ENCODE measurements at regions not wholly inside any gene's neighbourhood (a gene's known extent, or its start where the extent isn't known, plus 50 kb on each side); places are given as distances from the start of the nearest gene placed in this dataset.

GRCh38 chr5:105536675-105537074 lies 1974.1 kb upstream of the NUDT12 start:
- no peak for DNase-seq (ENCODE audit: low read depth)
- in situ Hi-C loops (cut with HindIII; ENCODE audit: low pct_unique_long_range_greater_than_20kb, low sequenced_read_pairs), result no loop called here

GRCh38 chr5:105530716-105531261 lies 1968.2 kb upstream of the NUDT12 start:
- no peak for DNase-seq (ENCODE audit: low read depth)
- in situ Hi-C loops (cut with HindIII; ENCODE audit: low pct_unique_long_range_greater_than_20kb, low sequenced_read_pairs), result no loop called here

DNA sequence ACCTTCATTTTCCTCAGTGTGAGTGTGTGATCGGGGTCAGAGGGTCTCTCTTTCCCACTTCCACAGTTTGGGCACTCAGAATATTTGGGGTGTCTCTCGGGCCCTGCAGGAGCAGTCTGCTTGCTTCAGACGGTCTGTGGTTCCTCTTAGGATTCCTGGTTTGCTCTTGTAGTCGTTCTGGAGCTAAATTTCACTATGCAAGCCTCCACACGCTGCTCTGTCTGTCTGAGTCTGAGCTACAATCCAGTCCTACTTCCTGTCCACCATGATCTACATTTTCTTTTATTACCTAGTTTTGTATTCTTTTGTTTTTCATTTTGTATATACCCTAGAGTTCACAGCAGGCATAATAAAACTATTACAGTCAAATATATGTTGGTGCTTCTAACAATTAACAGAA lies 1967.3 kb upstream of the NUDT12 start:
- in situ Hi-C loops (cut with HindIII; ENCODE audit: low pct_unique_long_range_greater_than_20kb, low sequenced_read_pairs), result no loop called here
- no peak for DNase-seq (ENCODE audit: low read depth)

DNA sequence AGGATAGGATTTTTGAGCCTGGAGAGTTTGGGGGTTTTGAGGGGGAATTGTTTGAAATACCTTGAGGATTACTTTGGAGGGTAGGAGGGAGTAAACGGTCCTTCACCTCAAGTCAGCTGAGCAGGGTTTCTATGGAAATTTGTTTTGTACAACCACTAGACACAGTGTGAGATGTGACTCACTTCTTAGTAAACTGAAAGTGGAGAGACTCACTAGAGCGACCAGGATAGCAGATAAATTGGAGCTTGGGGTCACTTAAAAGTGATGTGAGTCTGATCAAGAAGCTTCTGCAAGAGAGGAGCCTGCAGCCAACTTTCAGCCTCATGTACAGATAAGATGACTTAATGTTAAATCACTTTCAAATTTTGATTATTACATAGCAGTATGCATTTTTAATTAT lies 1945.9 kb upstream of the NUDT12 start:
- DNase-seq (ENCODE audit: low read depth), result no peak

GRCh38 chr5:105506692-105507277 lies 1944.2 kb upstream of the NUDT12 start:
- DNase-seq (ENCODE audit: low read depth), result no peak
- in situ Hi-C loops (cut with HindIII; ENCODE audit: low pct_unique_long_range_greater_than_20kb, low sequenced_read_pairs), result no loop called here

More for the DNA sequence above, 1945.9 kb upstream of the NUDT12 start:
- in situ Hi-C loops (cut with HindIII; ENCODE audit: low pct_unique_long_range_greater_than_20kb, low sequenced_read_pairs), result no loop called here

DNA sequence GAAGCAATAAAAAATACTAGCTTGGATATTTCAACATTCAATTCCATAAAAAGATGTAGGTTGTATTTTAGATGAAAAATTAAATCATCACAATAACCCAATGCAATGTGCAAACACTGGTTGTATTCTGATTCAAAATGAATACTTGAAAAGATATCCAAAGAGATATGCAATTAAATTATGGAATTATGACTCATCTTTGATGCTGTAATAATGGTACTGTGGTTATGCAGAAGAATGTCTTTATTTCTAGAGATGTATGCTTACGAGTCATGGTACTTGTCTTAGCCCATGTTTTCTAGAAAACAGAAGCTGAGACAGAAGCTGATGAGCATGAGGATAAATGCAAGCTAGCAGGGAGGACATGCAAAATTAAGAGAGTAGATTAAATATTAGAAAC lies 1941.4 kb upstream of the NUDT12 start:
- no peak for DNase-seq (ENCODE audit: low read depth)
- in situ Hi-C loops (cut with HindIII; ENCODE audit: low pct_unique_long_range_greater_than_20kb, low sequenced_read_pairs), result no loop called here

DNA sequence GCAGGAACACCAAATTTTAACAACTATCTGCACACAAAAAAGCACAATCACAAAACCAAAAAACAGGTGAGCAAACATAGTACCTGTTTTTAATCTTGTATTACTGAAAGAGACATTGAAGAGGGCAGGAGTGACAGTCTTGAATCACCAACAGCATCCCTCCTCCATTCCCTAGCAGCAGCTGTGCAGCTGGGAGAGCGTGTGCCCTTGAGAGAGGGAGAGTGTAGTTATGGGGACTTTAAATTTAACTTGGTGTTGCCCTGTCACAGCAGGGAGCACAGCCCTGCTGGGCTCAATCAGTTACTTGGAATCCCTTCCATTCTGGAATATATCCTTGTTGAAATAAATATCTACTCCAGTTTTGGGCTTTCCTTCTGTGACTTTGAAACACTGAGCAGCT lies 1938.7 kb upstream of the NUDT12 start:
- in situ Hi-C loops (cut with HindIII; ENCODE audit: low pct_unique_long_range_greater_than_20kb, low sequenced_read_pairs), result no loop called here
- DNase-seq (ENCODE audit: low read depth), result no peak

DNA sequence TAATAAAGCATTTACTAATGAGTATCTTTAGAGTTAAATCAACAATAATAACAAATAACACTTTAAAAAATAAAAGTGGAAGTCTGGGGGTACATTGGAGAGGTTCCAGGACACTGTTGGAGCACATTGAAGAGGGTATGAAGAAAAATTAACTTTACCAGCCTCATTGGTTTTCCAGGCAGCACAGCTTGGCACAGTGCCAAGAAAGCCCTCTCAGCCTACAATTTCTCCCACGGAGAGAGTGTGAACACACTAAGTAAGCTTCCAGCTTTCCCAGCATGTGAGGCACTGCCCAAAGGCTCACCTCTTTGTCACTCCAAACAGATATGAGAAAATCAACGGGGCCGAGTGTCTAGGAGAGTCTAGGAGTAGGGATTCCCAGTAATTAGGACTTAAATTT lies 1912.8 kb upstream of the NUDT12 start:
- DNase-seq (ENCODE audit: low read depth), result no peak
- in situ Hi-C loops (cut with HindIII; ENCODE audit: low pct_unique_long_range_greater_than_20kb, low sequenced_read_pairs), result no loop called here

DNA sequence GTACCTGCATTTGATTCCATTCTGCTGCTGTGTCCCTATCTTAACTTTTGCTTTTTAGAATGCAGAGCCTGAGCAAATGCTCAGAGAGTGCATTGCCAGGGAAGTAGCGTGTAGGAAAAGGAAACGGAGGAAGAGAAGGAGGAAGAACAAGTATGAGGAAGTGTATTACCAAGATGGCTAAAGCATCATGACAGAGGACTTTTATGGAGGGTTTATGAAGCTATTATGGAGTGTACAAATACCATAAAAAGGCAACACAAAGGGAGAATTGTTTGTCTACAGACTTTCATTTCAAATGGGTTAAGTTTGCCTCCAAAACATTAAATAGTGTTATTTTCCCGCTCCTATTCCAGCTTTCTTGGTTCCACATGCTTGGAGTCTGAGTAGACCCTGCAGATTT lies 1899.8 kb upstream of the NUDT12 start:
- in situ Hi-C loops (cut with HindIII; ENCODE audit: low pct_unique_long_range_greater_than_20kb, low sequenced_read_pairs), result no loop called here

DNA sequence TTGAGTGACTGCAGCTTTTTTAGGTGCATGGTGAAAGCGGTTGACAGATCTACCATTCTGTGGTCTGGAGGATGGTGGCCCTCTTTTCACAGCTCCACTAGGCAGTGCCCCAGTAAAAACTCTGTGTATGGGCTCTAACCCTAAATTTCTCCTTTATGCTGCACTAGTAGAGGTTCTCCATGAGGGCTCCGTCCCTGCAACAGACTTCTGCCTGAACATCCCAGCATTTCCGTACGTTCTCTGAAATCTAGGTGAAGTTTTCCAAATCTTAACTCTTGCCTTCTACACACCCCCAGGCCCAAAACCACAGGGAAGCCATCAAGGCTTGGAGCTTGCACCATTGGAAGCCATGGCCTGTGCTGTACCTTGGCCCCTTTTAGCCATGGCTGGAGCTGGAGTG lies 1898.1 kb upstream of the NUDT12 start:
- in situ Hi-C loops (cut with HindIII; ENCODE audit: low pct_unique_long_range_greater_than_20kb, low sequenced_read_pairs), result no loop called here
- no peak for DNase-seq (ENCODE audit: low read depth)

More for the DNA sequence above, 1899.8 kb upstream of the NUDT12 start:
- DNase-seq (ENCODE audit: low read depth), result no peak

- in situ Hi-C loops (cut with HindIII; ENCODE audit: low pct_unique_long_range_greater_than_20kb, low sequenced_read_pairs), result no loop called here
- no peak for DNase-seq (ENCODE audit: low read depth)
These were observed 1890.7 kb upstream of the NUDT12 start for GRCh38 chr5:105453216-105453807.

- DNase-seq (ENCODE audit: low read depth), result no peak
- in situ Hi-C loops (cut with HindIII; ENCODE audit: low pct_unique_long_range_greater_than_20kb, low sequenced_read_pairs), result no loop called here
These were observed 1885.7 kb upstream of the NUDT12 start for GRCh38 chr5:105448271-105448670.

GRCh38 chr5:105430516-105430915 lies 1867.9 kb upstream of the NUDT12 start:
- in situ Hi-C loops (cut with HindIII; ENCODE audit: low pct_unique_long_range_greater_than_20kb, low sequenced_read_pairs), result no loop called here
- DNase-seq (ENCODE audit: low read depth), result no peak

GRCh38 chr5:105428451-105429380 lies 1866.1 kb upstream of the NUDT12 start:
- no peak for DNase-seq (ENCODE audit: low read depth)
- in situ Hi-C loops (cut with HindIII; ENCODE audit: low pct_unique_long_range_greater_than_20kb, low sequenced_read_pairs), result no loop called here

DNA sequence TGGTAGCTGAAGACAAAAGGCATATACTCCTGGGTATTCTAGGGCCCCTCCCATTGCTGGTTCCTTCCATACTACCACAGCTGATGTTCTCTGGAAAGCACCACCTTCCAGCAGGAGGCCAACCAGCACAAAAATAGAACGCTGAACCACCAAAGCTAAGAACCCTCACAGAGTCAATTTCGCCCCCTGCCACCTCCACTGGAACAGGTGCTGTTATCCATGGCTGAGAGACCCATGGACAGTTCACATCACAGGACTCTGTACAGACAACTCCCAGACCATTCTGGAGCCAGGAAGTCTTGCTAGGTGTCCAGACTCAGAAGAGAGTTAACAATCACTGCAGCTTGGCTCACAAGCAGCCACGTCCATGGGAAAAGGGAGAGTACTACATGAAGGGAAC lies 1851.5 kb upstream of the NUDT12 start:
- DNase-seq (ENCODE audit: low read depth), result no peak
- in situ Hi-C loops (cut with HindIII; ENCODE audit: low pct_unique_long_range_greater_than_20kb, low sequenced_read_pairs), result no loop called here

GRCh38 chr5:105413406-105413990 lies 1850.9 kb upstream of the NUDT12 start:
- in situ Hi-C loops (cut with HindIII; ENCODE audit: low pct_unique_long_range_greater_than_20kb, low sequenced_read_pairs), result no loop called here

GRCh38 chr5:105409695-105410094 lies 1847.1 kb upstream of the NUDT12 start:
- DNase-seq (ENCODE audit: low read depth), result no peak
- in situ Hi-C loops (cut with HindIII; ENCODE audit: low pct_unique_long_range_greater_than_20kb, low sequenced_read_pairs), result no loop called here

More at GRCh38 chr5:105413406-105413990, 1850.9 kb upstream of the NUDT12 start:
- no peak for DNase-seq (ENCODE audit: low read depth)

- in situ Hi-C loops (cut with HindIII; ENCODE audit: low pct_unique_long_range_greater_than_20kb, low sequenced_read_pairs), result no loop called here
- no peak for DNase-seq (ENCODE audit: low read depth)
These were observed 1844.6 kb upstream of the NUDT12 start for GRCh38 chr5:105407200-105407599.

DNA sequence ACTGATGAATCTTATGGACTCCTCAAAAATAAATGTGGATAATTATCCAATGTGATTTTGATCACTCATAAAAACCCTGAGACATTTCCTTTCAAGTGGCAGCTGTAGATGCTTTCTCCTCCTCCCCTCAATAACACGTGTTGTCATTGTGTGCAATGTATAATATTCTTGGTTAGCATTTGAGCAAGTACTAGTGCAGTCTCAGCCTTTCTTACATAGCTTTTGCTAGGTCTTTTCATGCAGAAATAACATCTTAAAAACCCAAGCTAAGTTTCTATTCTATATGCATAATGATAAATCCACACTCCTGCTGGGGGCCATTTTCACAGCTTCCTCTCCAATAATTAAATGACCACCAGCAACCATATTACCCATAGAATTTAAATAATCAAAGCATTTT lies 1835.2 kb upstream of the NUDT12 start:
- no peak for DNase-seq (ENCODE audit: low read depth)
- in situ Hi-C loops (cut with HindIII; ENCODE audit: low pct_unique_long_range_greater_than_20kb, low sequenced_read_pairs), result no loop called here

Data from Caki2 (cell line).